RWPE1 (cell line): ENCODE measurements at regions not wholly inside any gene's neighbourhood (a gene's known extent, or its start where the extent isn't known, plus 50 kb on each side); places are given as distances from the start of the nearest gene placed in this dataset.
A peak's percentile ranks its signal among the peaks of the same experiment; 100 is the strongest.

ENCODE experiments used
- CTCF ChIA-PET: fragments of 350-600 bp; sonication (Branson Sonifier 250); formaldehyde crosslinking; extraction: SDS; loops from one replicate; lab custom pipeline; 2021; lab: Yijun Ruan, JAX
- POLR2A ChIA-PET: fragments of 400-600 bp; formaldehyde crosslinking; extraction: SDS; loops from one replicate; lab custom pipeline; 2020; ENCODE audit warnings: antibody characterized with exemption; ENCODE audit not compliant: low non-redundant PET; lab: Yijun Ruan, JAX
- DNase-seq: peaks from one replicate; pipeline ENCODE4 v3.0.0; 2012; ENCODE audit warnings: low spot score
- H3K27ac ChIP-seq: fragments of 450-650 bp; 2 replicates; pipeline ENCODE4 v1.5.1; 2017
- CTCF ChIP-seq: fragments of 450-650 bp; conservative IDR thresholded peaks from 2 replicates; pipeline ENCODE4 v1.5.1; 2017; ENCODE audit warnings: low read depth, mild to moderate bottlenecking

GRCh38 chr7:88546808-88547207 lies 212.7 kb upstream of the ZNF804B start:
- ChIA-PET CTCF (interaction anchor here (1.0 kb wide), 1 partner anchor 224 kb away, joined by 5 read pairs; no protein-coding TSS in a partner anchor), POLR2A (no interaction called here)
- peak; percentile 59 for TF ChIP-seq CTCF
- DNase-seq: no peak
- H3K27ac ChIP-seq: no peak overlapping the region

GRCh38 chr7:88545663-88546062 lies 213.8 kb upstream of the ZNF804B start:
- ChIA-PET POLR2A (no interaction called here), CTCF (no interaction called here)
- DNase-seq: no peak
- TF ChIP-seq CTCF: no peak
- no peak overlapping the region for H3K27ac ChIP-seq

DNA sequence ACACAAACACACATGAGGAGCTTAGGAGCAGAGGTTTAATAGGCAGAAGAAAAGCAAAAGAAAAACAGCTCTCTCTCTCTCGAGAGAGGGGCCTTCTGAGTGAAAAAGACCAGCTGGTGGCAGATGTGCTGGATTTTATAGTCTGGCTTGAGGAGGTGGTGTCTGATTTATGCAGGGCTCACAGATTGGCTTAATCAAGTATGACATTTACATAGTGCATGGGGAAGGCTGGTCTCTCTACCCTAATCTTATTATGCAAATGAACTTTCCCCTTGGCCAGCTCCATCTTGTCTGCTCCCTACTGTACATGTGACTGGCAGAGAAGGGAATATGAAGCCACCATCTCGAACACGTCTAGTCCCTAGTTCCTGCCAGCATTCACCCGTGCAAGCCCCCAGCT lies 219.5 kb upstream of the ZNF804B start:
- ChIA-PET CTCF (no interaction called here), POLR2A (no interaction called here)
- no peak overlapping the region for H3K27ac ChIP-seq
- no peak for DNase-seq
- no peak for TF ChIP-seq CTCF

- DNase-seq: no peak
- ChIA-PET POLR2A (no interaction called here), CTCF (no interaction called here)
- TF ChIP-seq CTCF: no peak
- no peak overlapping the region for H3K27ac ChIP-seq
These were observed 220.0 kb upstream of the ZNF804B start for GRCh38 chr7:88539518-88539917.

DNA sequence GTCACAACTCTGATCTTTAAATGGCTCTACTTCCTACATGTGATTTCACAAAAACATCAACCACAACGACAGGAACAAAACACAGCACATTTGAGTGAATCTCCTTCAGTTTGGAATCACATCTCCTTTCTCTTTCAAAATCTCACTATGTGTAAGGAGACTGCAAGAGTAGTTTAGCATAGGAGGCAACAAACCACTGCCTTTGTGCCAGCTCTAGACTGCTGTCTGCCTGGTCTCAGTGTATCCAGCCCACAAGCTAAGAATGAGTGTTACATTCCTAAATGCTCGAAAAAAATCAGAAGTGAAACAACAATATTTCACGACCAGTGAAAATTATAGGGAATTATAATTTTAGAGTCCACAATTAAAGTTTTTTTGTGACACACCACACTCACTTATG lies 217.0 kb upstream of the STEAP4 start:
- H3K27ac ChIP-seq: no peak overlapping the region
- CTCF ChIA-PET: no interaction called here
- no peak for TF ChIP-seq CTCF
- DNase-seq: no peak
- POLR2A ChIA-PET: no interaction called here

DNA sequence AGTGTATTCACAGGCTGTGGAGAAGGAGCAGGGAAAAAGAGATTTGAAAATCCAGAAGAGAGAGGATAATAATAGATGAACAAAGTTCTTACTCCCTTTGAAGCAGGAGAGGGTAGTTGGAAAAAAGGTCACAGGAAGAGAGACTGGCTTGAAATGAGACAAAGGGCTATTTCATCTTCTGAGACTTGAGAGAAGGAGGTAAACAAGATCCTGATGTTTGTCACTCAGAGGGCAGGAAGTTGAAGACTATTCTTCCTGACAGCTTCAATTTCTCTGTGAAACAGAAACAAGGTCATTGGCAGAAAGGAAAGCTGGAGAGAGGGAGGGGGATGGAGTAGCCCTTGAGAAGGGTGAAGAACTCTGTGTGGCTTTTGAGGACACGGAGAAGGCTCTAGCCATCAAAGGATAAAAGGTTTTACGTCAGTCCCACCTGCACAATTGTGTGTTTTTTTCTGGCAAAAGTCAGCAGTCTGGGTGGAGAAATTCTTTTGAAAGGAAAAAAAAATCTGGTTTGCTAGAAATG lies 216.1 kb upstream of the STEAP4 start:
- POLR2A ChIA-PET: no interaction called here
- CTCF ChIA-PET: no interaction called here
- no peak for TF ChIP-seq CTCF
- no peak overlapping the region for H3K27ac ChIP-seq
- no peak for DNase-seq
